Putamen (tissue), 1 donor: ENCODE measurements at regions not wholly inside any gene's neighbourhood (a gene's known extent, or its start where the extent isn't known, plus 50 kb on each side); places are given as distances from the start of the nearest gene placed in this dataset.

Experiments
- DNase-seq: peaks from one replicate; pipeline ENCODE4 v3.0.0-alpha.2; 2016; ENCODE audit warnings: low spot score

DNA sequence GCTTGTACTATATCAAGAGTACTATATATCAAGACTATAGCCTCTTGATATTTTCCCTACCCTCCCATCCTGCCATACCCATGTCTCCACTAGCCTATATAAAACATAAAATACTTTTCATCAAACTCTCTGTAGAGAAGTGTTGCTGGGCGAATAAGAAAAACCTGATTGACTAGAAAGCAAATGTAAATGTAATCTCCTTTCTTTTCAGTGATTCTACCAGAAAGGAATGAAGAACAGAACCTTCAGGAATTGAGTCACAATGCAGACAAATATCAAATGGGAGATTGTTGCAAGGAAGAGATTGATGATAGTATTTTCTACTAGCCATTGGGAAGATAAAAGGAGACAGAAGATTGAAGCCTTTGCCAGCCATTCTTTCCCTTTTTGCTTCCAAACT, 89.2 kb downstream of the KCNRG start:
- DNase-seq = no peak

DNA sequence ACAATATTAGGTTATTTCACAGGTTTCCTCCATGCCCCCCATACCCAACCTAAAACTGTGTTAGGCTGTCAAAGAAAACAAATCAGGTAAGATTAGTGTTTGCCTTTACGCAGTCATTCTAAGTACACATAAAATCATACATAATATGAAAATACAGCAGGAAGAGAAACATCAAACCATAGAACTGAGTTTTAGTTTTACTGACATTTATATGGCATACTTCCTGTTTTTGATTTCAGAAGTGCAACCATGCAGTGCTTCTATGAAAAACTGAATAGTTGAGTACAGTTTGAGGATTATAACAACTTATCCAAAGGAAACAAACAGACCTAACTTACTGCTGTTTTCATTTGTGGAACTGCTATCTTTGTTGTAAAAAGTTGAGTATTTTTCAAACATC, 91.3 kb downstream of the KCNRG start:
- DNase-seq = no peak

DNA sequence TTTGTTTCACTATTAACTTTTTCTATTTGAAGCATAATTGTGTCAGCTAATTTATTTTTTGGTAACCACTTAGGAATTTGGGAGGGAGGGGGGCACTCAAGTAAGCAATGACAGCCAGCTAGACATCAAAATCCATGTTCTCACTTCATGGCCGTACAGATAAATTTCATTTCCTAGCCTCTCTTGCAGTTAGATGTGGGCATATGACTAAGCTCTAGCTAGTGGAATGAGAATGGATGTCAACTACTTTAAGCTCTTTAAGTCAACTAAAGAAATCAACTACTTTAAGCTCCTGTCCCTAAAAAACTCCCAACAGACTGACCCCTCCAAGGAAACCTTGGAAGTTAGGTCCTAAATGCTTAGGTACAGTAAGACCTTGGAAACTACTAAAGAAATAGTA, 92.0 kb downstream of the KCNRG start:
- DNase-seq = no peak

DNA sequence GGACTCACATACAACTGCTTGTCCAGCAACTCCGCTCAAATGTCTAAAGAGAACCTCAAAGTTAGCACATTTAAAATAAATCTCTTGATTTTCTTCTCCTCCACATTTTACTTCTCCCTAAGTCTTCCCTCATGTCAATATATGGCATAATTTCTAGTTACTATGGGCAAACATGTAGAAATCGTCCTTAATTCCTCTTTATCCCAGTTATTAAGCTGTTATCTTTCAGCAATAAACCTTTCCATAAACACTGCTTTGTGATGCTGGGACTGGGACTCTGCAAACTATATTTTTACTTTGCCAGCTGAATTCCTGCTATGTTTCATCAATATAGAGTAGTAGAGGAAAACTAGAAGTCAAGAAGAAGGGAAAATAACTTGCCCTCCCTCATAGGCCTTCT, 99.7 kb downstream of the KCNRG start:
- DNase-seq = no peak

DNA sequence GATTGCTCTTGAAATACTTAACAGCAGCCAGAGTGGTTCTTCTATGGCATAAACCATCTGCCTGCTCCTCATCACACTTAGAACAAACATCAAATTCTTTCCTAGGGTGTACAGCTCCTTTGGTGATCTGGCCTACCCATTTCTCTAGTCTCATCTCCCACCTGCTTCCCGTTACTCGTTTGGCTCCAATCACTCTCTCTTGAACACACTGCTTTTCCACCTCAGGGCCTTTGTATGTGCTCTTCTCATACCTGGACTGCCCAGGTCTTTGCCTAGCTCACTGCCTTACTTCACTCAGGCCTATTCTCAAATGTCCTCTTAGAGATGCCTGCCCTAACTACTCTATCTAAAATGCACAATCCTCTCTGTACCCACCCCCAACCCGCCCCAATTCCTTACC, 100.5 kb downstream of the KCNRG start:
- DNase-seq = no peak

DNA sequence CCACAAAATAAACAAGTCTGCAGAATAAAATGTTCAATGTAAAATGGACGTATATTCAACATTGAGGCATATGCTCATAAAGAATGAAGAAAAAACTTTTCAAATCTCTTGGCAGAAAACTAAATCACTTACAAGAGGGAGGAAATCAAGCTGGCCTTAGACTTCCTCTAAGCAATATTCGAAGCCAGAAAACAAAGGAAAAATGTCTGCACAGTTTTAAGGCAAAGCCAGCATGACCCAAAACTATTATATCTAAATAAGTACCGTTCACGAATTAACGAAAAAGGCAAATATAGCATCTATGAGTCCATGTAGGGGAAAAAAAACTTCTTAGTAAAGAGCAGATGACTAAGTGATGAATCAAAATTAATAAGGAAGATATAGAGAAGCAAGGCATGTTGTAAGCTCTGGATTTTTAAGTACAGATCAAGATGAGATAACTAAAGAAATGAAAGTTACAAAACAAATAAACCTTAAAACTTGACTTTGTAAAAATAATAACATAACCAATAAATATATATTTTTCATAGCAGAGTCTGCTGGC, 101.3 kb downstream of the KCNRG start:
- DNase-seq = no peak

GRCh38 chr13:50119591-50119990, 104.3 kb downstream of the KCNRG start:
- no peak for DNase-seq

DNA sequence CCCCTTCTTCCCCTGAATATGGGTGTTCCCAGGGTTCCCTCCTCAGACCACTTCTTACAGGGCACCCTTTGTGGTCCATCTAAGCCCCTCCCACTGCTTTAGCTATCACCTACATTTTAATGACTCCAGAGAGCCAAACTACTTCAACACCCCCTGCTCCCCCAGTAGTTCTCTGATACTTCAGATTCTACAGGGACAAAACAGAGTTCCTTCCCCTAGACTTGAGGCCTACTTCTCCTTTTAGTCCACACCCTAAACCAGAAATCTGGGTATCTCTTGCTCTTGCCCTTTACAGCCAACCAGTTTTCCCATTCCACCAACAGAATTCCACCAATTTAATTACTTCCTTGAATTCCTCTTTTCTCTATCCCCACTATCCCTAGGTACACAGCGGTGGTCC, 107.2 kb downstream of the KCNRG start:
- DNase-seq = no peak

- no peak for DNase-seq
Measured at GRCh38 chr13:50123002-50123401, 107.8 kb downstream of the KCNRG start.

- no peak for DNase-seq
Measured at GRCh38 chr13:50123515-50123861, 108.2 kb downstream of the KCNRG start.

GRCh38 chr13:50123862-50124535, 108.8 kb downstream of the KCNRG start:
- DNase-seq = no peak

- DNase-seq = peak; percentile 96
Measured at GRCh38 chr13:50124536-50125303, 109.5 kb downstream of the KCNRG start.

GRCh38 chr13:50125304-50125553, 110.0 kb downstream of the KCNRG start:
- no peak for DNase-seq

DNA sequence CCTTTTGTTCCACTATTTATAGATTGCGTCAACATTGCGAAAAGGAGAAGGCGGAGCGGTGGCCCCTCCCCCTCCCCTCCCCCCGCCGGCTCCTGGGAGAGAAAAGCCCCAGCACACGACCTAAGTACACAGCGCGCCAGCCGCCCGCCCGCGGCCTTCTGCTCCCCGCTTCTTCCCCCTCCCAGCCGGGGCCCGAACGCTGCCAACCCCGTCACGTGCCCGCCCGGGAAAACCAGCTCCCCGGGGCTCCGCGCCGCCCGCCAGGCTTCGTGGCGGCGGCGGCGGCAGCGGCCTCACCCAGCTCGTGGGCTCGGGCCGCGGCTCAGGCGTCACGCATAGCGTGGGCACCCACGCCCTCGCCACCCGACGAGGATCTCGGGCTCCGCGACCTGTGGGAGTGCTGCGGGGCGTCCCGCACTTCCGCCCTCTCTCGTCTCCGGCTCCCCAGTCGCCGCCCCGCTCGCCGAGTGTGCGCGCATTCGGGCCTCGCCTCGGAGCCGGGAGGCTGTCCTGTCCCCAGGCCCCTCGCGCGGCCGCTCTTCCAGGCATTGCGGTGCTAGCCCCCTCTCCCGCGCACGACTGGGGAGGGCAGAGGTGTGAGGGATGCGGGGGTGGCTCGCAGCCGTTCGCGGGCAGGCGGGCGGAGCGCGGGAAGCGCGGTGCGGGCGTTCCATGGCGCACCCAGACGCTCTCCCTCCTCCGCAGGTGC, 110.5 kb downstream of the KCNRG start:
- peak; percentile 95 for DNase-seq

DNA sequence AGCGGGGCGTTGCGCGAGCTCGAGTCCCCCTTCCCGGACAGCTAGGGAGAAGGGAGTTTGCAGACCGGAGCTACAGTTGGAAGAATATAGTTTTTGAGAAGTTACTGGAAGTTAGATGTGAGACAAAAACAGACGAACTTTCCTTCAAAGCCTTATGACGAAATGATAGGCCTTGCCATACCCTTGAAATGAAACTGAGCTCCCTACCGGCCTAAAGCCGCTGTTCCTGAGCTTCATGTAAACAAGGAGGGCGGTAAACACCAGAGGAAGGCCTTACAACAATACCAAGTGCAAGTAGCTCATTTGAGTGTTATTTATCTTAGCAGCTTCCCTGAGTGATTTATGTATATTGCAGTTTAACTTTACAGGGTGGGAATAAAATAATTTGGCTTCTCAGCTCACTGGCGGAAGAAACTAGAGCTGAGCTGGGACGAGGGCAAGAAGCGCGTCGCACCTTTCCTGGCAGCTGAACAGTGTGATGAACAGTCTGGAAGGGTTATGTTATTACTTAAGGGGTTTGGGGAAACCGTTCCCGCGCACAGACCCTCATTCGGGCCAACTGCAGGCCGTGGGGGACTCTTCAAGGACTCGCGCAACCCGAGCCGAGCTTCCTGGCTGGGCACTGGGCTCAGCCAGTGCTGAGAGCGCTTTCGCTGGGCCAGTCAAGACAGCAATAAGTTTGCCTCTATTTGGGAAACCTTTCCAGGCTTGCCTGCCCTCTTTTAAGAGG, 111.2 kb downstream of the KCNRG start:
- peak; percentile 31 for DNase-seq

- DNase-seq = no peak
Measured at GRCh38 chr13:50126993-50127725, 111.9 kb downstream of the KCNRG start.

GRCh38 chr13:50127726-50128291, 112.6 kb downstream of the KCNRG start:
- no peak for DNase-seq

DNA sequence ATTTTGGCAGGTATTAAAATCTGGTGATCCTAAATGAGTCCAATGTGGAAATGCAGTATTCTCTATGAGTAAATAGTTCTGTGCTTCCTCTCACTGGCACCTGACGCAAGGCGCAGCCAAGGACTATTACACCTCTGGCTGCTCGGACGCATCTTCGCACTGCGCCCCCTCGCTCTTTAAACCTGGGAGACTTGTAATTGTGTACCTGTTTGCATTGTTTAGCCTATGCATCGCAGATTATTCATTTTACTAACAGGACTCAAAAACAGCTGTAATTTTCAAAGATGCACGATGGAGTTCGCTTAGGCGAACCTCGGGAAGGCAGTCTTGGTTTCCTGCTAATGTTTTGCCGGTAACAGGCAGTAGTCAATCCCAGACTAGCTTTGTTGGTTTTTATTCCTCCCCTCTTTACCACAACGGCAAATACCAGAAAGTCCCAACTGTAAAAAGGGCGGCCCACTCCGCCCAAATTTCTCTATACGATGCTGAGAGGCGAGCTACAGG, 113.2 kb downstream of the KCNRG start:
- no peak for DNase-seq

- DNase-seq = no peak
Measured at GRCh38 chr13:50129081-50129705, 113.9 kb downstream of the KCNRG start.

GRCh38 chr13:50129706-50130122, 114.5 kb downstream of the KCNRG start:
- no peak for DNase-seq
